Mesenteric fat pad (tissue), 1 donor: ENCODE measurements at regions not wholly inside any gene's neighbourhood (a gene's known extent, or its start where the extent isn't known, plus 50 kb on each side); places are given as distances from the start of the nearest gene placed in this dataset.
"Not testable (repeated sequence)": the region's sequence is repeated elsewhere in the genome, so short reads cannot be mapped to it uniquely, and the experiment has no call there.

ENCODE experiments used
- DNase-seq: peaks from one replicate; pipeline ENCODE4 v3.0.0-alpha.2; 2020; ENCODE audit warnings: low spot score
- donor health status: DM: yes; HTN: yes; CAD: no.

DNA sequence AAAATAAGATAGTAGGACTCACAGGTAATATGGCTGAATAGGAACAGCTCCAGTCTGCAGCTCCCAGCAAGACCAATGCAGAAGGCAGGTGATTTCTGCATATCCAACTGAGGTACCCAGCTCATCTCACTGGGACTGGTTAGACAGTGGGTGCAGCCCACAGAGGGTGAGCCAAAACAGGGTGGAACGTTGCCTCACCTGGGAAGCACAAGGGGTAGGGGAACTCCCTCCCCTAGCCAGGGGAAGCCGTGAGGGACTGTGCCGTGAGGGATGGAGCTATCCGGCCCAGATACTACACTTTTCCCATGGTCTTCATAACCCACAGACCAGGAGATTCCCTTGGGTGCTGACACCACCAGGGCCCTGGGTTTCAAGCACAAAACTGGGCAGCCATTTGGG is 114.8 kb upstream of the GNAI1 start:
- DNase-seq: not testable (repeated sequence)

DNA sequence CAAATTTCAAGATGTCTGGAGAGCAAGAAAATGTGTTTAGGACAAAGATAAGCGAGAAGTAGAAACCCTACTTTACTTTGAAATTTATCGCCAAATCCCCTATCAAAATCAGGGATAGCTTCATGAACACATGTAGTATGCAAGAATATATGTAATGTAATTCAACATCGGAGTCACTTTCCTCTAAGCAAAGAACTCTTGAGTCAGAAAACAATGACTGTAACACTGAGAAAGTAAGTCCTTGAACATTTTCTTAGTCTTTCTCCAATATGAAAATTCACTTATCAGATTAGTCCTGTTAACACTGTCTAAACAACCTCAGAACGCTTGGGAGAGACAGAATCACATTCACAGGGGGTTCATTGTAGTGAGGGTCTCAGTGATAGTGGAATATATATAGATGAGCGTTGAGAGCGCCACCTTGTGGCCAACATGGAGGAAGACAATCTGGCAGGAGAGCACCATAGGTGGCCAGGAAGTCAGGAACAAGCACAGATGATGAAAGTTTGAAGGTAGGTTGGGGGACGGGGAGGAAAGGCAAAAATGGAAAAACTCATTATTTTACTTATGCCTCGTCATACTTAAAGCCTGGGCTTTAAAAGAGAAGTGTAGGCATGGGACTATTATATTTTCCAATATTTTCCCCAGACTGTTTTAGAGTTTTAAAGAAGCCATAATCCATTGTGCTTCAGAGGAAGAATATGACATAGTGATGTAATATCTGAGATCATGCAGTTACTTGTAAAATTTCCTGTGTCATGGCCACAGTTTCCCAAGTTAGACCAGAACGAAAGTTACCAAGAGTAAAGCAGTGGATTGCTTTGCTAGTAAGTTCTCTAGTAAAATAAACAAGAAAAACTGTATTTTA is 115.5 kb upstream of the GNAI1 start:
- no peak for DNase-seq

DNA sequence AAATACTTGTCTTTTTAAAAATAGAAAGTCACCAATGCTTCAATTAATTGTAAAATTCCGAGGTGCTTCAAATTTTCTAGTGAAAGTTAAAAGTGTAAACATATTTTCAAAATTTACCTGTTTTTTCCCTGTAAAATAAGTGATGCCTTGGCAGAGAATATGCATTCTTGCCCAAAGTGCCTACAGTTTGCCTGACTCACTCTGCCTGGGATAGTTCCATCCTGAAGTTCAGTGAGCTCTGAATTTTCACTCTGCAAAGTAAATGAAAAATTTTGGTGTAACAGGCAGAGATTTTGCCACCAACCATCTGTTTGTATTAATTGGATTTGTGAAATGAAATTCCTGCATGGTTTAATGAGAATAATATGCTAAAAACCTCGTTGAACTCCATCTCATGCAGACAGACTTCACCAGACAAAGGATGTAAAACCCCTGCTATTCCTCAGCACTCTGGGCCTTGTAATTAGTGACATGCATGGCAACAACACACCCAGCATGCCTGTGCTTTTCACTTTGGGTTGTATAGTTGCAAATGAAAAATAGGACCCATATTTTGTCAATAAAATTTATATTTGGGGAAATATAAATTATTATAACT is 117.4 kb upstream of the GNAI1 start:
- no peak for DNase-seq

DNA sequence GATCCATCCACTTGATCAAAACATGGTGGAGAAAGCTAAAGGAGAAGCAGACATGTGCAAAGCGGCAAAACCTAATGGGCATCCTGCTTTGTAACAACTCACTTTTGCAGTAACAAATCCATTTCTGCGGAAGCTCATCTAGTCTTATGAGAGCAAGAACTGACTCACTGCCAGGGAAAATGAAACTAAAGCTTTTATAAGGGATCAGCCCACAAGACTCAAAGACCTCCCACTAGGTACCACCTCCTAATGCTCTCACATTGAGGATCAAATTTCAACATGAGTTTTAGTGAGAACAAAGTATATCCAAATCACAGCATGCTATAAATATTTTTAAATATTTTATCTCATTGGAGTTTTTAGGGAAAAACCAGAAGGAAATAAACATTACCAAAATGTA is 120.1 kb upstream of the GNAI1 start:
- DNase-seq: no peak

DNA sequence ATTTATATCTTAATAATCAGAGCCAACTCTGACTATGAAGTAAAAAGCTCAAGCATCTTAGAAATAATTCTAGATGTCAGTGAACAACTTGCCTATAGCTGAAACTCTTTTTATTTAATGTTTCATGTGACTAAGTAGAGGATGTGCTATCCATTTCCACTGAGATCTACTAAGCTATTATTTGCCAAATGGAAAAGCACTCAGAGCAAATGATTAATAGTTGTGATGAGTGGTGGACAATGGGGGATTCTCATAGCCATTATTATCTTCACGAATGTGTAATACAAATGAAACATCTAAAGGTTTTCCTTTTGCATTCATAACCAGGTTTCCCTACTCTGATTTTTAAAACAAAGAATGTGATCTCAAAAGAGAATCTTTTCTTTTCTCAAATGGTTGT is 126.6 kb upstream of the GNAI1 start:
- DNase-seq: no peak

DNA sequence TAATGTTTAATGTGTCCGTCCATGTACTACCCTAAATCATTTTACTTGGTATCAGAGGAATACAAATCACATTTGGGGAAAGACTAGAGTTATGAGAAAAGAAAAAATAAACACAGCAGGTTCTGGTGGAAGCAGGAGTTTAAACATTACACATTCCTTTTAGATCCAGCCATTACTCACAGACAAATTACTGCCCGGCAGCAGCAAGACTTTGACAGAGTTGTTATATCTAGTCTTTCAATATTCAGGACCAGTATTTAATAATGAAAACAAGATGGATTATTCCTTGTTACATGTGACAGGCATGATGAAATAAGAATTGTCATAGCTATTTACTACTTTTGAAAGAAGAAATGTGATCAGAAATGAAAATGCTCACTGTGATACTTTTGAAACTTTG is 131.8 kb upstream of the GNAI1 start:
- DNase-seq: no peak

DNA sequence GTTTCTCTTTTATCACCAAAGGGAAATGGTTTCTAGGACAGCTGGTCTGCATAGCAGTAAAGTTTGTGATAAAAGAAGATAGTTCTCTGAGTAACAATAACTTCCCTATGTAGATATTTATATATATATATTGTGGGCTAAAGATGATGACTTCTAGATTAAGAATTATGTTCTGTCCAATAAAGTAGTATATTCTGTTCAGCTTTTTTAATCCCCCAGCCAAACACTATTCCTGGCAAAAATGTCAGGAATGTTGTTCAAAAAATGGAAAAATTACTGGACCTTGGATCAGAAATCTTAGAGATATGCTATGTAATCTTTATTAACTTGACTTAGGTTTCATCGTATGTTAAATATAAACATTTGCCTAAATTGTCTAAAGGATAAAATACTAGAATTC is 136.3 kb upstream of the GNAI1 start:
- DNase-seq: no peak

DNA sequence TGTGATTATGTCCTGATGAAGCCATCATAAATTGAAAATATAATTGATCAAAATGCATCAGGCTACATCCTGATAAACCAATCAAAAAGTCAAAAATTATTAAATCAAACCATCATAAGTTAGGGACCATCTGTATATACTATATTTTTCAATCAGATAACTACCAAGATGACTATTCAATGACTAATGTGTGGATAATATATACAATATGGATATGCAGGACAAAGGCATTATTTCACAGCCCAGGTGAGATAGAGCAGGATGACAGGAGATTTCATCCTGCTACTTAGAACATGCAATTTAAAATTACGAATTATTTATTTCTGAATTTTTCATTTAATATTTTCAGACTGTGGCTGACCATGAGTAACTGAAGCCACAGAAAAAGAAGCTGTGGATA is 137.3 kb upstream of the GNAI1 start:
- DNase-seq: no peak

DNA sequence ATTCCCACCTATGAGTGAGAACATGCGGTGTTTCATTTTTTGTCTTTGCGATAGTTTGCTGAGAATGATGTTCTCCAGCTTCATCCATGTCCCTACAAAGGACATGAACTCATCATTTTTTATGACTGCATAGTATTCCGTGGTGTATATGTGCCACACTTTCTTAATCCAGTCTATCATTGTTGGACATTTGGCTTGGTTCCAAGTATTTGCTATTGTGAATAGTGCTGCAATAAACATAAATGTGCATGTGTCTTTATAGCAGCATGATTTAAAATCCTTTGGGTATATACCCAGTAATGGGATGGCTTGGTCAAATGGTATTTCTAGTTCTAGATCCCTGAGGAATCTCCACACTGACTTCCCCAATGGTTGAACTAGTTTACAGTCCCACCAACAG is 138.9 kb upstream of the GNAI1 start:
- DNase-seq: not testable (repeated sequence)

DNA sequence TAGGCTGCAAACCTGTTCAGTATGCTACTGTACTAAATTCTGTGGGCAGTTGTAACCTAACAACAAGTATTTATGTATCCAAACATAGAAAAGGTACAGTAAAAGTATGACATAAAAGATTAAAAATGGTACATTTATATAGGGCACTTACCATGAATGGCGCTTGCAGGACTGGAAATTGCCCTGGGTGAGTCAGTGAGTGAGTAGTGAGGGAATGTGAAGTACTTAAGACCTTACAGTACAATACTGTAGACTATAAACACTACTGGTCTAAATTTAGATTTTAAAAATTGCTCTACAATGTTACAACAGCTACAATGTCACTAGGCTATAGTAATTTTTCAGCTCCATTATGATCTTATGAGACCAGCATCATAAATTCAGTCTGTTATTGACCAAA is 146.0 kb upstream of the GNAI1 start:
- DNase-seq: no peak

DNA sequence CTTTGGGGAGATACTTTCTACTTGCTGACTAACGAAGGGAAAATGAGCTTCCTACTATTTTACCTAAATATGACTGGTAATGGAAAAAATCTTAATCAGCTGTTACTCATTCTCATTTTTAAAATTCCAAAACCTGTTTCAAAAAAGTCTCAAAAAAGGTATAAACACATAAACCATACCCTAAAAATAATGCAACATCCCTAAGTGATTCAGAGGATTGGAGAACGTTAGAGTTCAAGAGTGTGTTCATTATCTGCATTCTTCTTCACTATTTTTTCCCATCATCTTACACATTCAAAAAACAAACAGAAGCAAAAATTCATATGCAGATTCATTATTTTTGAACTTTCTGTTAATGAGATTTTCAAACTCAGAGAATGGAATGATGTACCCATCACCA is 150.4 kb upstream of the GNAI1 start:
- DNase-seq: no peak

DNA sequence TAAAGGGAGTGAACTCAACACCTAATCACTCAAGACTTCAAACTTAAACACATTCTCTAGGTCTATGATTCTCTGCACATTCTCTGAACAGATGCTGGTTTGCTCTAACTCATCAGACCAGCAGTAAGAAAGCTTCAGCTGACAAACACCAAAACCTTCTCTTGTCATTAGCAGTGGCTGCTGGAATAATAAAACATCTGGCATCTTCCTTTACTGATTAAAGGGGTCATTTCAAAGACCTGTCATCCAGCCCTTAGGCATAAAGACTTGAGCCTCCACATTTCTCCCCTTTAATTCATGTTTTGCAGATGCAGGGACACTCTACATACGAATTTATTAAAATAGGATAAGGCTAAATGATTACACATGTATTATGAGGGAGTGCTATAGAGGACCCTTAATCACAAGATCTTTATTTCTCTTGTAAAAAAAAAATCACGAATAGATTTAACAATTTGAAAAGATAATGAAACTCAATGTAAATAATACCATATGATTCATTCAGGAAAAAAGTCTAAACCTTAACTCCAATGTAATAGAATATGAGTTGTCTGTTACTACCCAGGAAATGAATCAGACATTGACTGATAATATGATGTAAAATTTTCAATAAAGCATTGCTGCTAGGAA is 152.4 kb upstream of the GNAI1 start:
- no peak for DNase-seq

DNA sequence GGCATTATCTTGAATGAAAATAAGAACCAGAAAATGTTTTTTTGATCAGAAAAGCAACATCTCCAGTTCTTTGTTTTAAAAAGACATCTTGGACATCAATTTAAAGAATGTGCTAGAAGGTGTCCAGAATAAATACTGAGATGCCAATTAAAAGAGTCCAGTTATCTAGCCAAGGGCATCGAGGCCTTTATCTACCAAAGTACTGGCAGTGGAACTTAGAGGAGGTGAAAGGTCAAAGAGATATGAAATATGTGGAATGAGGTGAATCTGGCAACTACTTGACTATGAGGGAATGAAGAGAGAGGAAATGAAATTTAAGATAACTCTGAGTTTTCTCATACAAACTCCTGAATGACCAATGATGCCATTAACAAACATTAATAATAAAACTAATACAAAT is 154.3 kb upstream of the GNAI1 start:
- DNase-seq: no peak

DNA sequence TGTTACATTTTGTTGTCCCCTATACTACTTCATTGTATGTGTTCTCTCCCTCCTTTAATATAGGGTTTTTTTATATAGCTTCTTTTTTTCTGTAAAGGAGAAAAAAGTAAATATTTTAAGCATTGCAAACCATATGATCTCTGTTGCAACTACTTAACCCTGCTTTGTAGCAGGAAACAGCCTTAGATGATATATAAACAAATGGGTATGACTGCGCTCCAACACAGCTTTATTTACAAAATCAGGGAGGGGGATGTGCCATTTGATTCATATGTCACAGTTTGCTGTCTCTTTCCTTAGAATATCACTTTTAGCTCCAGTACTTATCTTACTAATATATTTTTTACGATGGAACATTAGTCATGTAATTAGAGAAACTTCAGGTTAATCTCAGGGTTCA is 155.2 kb upstream of the GNAI1 start:
- no peak for DNase-seq

DNA sequence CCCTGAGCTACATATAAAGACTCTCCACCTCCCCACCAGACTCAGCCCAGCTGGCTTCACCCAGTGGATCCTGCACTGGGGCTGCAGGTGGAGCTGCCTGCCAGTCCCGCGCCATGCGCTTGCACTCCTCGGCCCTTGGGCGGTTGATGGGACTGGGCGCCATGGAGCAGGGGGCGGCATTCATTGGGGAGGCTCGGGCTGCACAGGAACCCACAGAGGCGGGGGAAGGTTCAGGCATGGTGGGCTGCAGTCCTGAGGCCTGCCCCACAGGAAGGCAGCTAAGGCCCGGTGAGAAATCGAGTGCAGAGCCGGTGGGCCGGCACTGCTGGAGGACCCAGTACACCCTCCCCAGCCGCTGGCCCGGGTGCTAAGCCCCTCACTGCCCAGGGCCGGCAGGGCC is 157.2 kb upstream of the GNAI1 start:
- no peak for DNase-seq

DNA sequence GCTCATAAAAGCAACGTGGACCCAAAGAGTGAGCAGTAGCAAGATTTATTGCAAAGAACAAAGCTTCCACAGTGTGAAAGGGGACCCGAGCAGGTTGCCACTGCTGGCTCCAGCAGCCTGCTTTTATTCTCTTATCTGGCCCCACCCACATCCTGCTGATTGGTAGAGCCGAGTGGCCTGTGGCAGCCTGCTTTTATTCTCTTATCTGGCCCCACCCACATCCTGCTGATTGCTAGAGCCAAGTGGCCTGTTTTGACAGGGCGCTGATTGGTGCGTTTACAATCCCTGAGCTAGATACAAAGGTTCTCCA is 158.0 kb upstream of the GNAI1 start:
- DNase-seq: not testable (repeated sequence)

DNA sequence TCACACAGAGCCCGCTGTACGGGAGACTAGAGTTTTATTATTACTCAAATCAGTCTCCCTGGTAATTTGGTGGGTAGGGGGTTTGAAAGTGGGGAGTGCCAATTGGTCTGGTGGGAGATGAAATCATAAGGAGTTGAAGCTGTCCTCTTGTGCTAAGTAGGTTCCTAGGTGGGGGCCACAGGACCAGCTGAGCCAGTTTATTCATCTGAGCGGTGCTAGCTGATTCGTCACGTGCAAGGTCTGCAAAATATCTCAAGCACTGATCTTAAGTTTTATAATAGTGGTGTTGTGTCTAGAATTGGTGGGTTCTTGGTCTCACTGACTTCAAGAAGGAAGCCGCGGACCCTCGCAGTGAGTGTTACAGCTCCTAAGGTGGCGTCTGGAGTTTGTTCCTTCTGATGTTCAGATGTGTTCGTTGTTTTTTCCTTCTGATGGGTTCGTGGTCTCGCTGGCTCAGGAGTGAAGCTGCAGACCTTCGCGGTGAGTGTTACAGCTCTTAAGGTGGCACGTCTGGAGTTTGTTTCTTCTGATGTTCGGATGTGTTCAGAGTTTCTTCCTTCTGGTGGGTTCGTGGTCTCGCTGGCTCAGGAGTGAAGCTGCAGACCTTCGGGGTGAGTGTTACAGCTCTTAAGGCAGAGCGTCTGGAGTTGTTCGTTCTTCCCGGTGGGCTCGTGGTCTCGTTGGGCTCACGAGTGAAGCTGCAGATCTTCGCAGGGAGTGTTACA is 158.5 kb upstream of the GNAI1 start:
- DNase-seq: not testable (repeated sequence)

DNA sequence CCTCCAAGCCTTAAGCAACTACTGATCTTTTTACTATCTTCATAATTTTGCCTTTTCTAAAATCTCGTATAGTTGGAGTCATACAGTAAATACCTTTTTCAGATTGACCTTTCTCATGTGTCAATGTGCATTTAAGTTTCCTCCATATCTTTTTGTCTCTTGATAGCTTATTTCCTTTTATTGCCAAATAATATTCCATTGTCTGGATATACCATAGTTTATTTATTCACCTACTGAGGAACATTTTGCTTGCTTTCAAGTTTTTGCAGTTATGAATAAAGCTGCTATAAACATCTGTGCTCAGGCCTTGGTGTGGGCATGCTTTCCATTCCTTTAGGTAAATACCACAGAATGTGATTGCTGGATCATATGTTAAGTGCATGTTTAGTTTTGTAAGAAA is 161.2 kb upstream of the GNAI1 start:
- DNase-seq: no peak

DNA sequence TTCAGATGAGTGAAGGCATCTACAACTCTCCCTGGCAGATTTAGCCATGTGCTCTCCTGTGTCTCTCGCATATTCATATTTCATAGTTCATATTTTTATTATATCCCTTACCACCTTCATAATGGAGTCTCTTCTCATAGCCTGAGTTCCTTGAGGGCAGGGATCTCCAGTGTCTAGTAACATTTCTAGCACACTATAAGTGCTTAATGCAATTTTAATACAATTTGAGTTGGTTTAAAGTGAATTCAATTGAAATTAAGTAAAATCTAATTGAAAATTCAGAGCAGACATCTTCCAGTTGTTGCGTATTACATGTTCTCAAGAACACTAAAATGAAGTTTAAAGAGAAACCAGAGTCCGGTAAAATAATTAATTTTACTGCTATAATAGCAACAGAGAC is 163.6 kb upstream of the GNAI1 start:
- no peak for DNase-seq

DNA sequence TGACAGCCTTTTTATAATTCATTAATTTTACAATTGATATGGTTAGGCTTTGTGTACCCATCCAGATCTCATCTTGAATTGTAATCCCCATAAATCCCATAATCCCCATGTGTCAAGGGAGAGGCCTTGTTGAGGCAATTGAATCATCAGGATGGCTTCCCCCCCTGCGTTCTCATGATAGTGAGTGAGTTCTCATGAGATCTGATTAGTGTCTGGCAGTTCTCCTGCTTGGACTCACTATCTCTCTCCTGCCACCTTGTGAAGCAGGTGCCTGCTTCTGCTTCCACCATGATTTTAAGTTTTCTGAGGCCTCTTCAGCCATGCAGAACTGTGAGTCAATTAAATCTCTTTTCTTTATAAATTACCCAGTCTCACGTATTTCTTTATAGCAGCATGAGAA is 165.7 kb upstream of the GNAI1 start:
- no peak for DNase-seq

DNA sequence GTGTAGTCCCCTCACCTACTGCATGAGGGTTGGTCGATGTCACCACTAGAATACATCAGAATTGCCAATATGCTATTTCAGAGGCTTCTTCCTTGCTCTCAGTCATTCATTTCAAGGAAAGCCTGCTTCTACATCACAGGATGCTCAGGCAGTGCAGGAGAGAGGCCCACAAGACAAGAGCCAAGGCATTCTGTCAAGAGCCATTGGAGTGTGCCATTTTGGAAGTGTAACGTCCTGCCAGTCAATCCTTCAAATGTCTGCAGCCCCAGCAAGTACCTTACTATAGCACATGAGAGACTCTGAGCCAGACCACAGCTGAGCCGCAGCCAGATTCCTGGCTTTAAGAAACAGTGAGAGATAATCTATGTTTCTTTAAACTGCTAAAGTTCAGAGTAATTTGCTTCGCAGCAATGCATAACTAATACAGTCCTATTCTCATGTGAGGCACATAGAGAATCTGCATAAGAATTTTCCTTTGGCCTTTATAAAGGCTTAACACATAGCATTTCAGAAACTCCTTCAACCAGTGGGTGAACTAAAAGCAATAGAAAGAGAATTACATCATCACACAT is 166.5 kb upstream of the GNAI1 start:
- DNase-seq: no peak

DNA sequence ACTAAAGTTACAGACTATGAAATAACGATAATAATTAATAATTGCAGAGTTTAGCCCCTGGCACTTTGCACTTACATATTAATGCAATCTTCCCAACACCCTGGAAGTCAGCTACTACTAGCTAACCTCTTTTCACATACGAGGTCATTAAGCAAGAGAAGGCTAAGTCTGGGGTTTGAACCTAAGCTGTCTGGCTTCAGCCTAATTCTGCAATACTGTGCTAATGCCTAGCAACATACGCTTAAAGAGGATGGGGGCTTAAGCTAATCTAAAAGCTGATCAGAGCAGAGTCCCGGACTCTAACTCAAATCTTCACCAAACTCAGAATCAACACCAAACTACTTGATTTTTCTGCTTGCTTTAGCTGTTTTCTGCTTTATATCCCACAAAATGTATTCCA is 168.7 kb upstream of the GNAI1 start:
- DNase-seq: no peak
